ENCODE measurements at regions not wholly inside any gene's neighbourhood (a gene's known extent, or its start where the extent isn't known, plus 50 kb on each side); places are given as distances from the start of the nearest gene placed in this dataset.

GRCh38 chr1:236334893-236335545 lies 53.3 kb upstream of the ERO1B start:
- POLR2A ChIA-PET: no interaction called here
- TF ChIP-seq ELF4 (IDR thresholded peaks at IDR 0.05): no peak
- no peak for TF ChIP-seq FOXK2 (IDR thresholded peaks at IDR 0.05)
- no peak for TF ChIP-seq L3MBTL2 (conservative IDR thresholded peaks at IDR 0.05)
- TF ChIP-seq CTBP1 (IDR thresholded peaks at IDR 0.05; ENCODE audit: borderline replicate concordance): no peak
- TF ChIP-seq HDGF (IDR thresholded peaks at IDR 0.05; ENCODE audit: borderline replicate concordance): no peak
- TF ChIP-seq LEF1 (IDR thresholded peaks at IDR 0.05; ENCODE audit: borderline replicate concordance): no peak
- no peak for TF ChIP-seq PKNOX1 (IDR thresholded peaks at IDR 0.05)
- no peak for TF ChIP-seq ARNT (IDR thresholded peaks at IDR 0.05)
- CTCF ChIA-PET: interaction anchor here (0.6 kb wide), 1 partner anchor 11 kb away, joined by 5 read pairs; no protein-coding TSS in a partner anchor
- no peak for DNase-seq (ENCODE audit: extremely low spot score)

- no peak for DNase-seq (ENCODE audit: extremely low spot score)
- no peak for TF ChIP-seq TARDBP (IDR thresholded peaks at IDR 0.05)
- TF ChIP-seq LEF1 (IDR thresholded peaks at IDR 0.05; ENCODE audit: borderline replicate concordance): no peak
- TF ChIP-seq HDGF (IDR thresholded peaks at IDR 0.05; ENCODE audit: borderline replicate concordance): no peak
- no peak for TF ChIP-seq NFRKB (IDR thresholded peaks at IDR 0.05)
- TF ChIP-seq ZNF384 (IDR thresholded peaks at IDR 0.05): no peak
- TF ChIP-seq ARNT (IDR thresholded peaks at IDR 0.05): no peak
- CTCF ChIA-PET: no interaction called here
- POLR2A ChIA-PET: no interaction called here
Observed at GRCh38 chr1:236332092-236332758, 50.5 kb upstream of the ERO1B start.

Data from HEK293T (cell line).